IMR-90 (cell line): ENCODE measurements at regions not wholly inside any gene's neighbourhood (a gene's known extent, or its start where the extent isn't known, plus 50 kb on each side); places are given as distances from the start of the nearest gene placed in this dataset.
A peak's percentile ranks its signal among the peaks of the same experiment; 100 is the strongest.

Source experiments
- ATAC-seq: fragments of 200-7000 bp; cut with Tn5 transposase; 2 replicates; pipeline ENCODE4 v1.9.1; 2020; ENCODE audit warnings: low read depth, mild to moderate bottlenecking, moderate library complexity
- BruUV-seq: library from RNA; stranded (reverse); fragments of 400-500 nt; replicated peaks from 2 replicates; lab custom pipeline; 2021; lab: Mats Ljungman, UMichigan
- CTCF ChIA-PET: fragments of 300-600 bp; formaldehyde crosslinking; extraction: SDS; loops from one replicate; lab custom pipeline; 2021; ENCODE audit warnings: antibody characterized with exemption; lab: Yijun Ruan, JAX
- POLR2A ChIA-PET: fragments of 300-600 bp; sonication (Branson Sonifier 250); formaldehyde crosslinking; loops from one replicate; lab custom pipeline; 2022; ENCODE audit warnings: antibody characterized with exemption; ENCODE audit not compliant: unreplicated experiment; lab: Charles Lee
- DNase-seq: peaks from one replicate; pipeline ENCODE4 v3.0.0; 2013
- H2AFZ ChIP-seq: replicated peaks from 2 replicates; pipeline ENCODE3; 2013; ENCODE audit warnings: low read length, mild to moderate bottlenecking; ENCODE audit not compliant: poor library complexity
- H2AK5ac ChIP-seq: 2 replicates; pipeline ENCODE4 v1.6.1; 2013; ENCODE audit warnings: low read depth, low read length, inconsistent platforms
- H2AK9ac ChIP-seq: replicated peaks from 2 replicates; pipeline ENCODE3; 2013; ENCODE audit warnings: mild to moderate bottlenecking, low read depth, low read length, moderate library complexity; ENCODE audit not compliant: poor library complexity
- H2BK120ac ChIP-seq: 2 replicates; pipeline ENCODE4 v1.6.1; 2013; ENCODE audit warnings: low read depth, low read length, inconsistent platforms
- H2BK15ac ChIP-seq: 3 replicates; pipeline ENCODE4 v1.6.1; 2013; ENCODE audit warnings: low read depth, low read length, inconsistent platforms
- H2BK20ac ChIP-seq: 2 replicates; pipeline ENCODE4 v1.6.1; 2013; ENCODE audit warnings: low read depth, mild to moderate bottlenecking, inconsistent platforms, low read length, moderate library complexity
- H2BK5ac ChIP-seq: 2 replicates; pipeline ENCODE4 v1.6.1; 2013; ENCODE audit warnings: mild to moderate bottlenecking, low read depth, low read length, inconsistent platforms; ENCODE audit not compliant: poor library complexity, severe bottlenecking
- H3K14ac ChIP-seq: replicated peaks from 2 replicates; pipeline ENCODE4 v1.6.1; 2013; ENCODE audit warnings: low read depth, low read length, inconsistent platforms
- H3K18ac ChIP-seq: 2 replicates; pipeline ENCODE4 v1.6.1; 2013; ENCODE audit warnings: low read depth, low read length, control low read depth
- H3K23ac ChIP-seq: 2 replicates; pipeline ENCODE4 v1.6.1; 2013; ENCODE audit warnings: low read depth, low read length, inconsistent platforms
- H3K27ac ChIP-seq: 2 replicates; pipeline ENCODE4 v1.5.1; 2013; ENCODE audit warnings: mild to moderate bottlenecking, control low read depth, low read length; ENCODE audit not compliant: insufficient read depth
- H3K27me3 ChIP-seq: 2 replicates; pipeline ENCODE4 v1.6.1; 2013; ENCODE audit warnings: low read length; ENCODE audit not compliant: control insufficient read depth, insufficient read depth
- H3K36me3 ChIP-seq: 2 replicates; pipeline ENCODE4 v1.6.1; 2013; ENCODE audit warnings: low read length, mixed read lengths; ENCODE audit not compliant: control insufficient read depth, insufficient read depth
- H3K4ac ChIP-seq: 2 replicates; pipeline ENCODE4 v1.6.1; 2013; ENCODE audit warnings: low read depth, low read length, inconsistent platforms
- H3K4me1 ChIP-seq: 2 replicates; pipeline ENCODE4 v1.6.1; 2013; ENCODE audit warnings: low read length, mixed read lengths; ENCODE audit not compliant: control insufficient read depth, insufficient read depth
- H3K4me2 ChIP-seq: 2 replicates; pipeline ENCODE4 v1.6.1; 2013; ENCODE audit warnings: low read depth, mild to moderate bottlenecking, control low read depth, low read length, moderate library complexity
- H3K4me3 ChIP-seq: 2 replicates; pipeline ENCODE4 v1.5.1; 2013; ENCODE audit warnings: low read depth, mild to moderate bottlenecking, control low read depth, low read length, moderate library complexity; ENCODE audit not compliant: insufficient read depth
- H3K56ac ChIP-seq: 2 replicates; pipeline ENCODE4 v1.6.1; 2013; ENCODE audit warnings: low read length, inconsistent platforms; ENCODE audit not compliant: insufficient read depth; ENCODE audit errors: extremely low read depth
- H3K79me1 ChIP-seq, 2 experiments: 2 replicates each; pipeline ENCODE4 v1.6.1; 2013; ENCODE audit warnings: low read length in 2 of 2, inconsistent platforms in 1 of 2, low read depth in 1 of 2
- H3K9ac ChIP-seq: 2 replicates; pipeline ENCODE4 v1.6.1; 2013; ENCODE audit warnings: low read depth, low read length, control low read depth
- H3K9me1 ChIP-seq: 2 replicates; pipeline ENCODE4 v1.6.1; 2013; ENCODE audit warnings: low read length, inconsistent platforms; ENCODE audit not compliant: insufficient read depth
- H3K9me3 ChIP-seq: 2 replicates; pipeline ENCODE4 v1.6.1; 2013; ENCODE audit warnings: low read length; ENCODE audit not compliant: control insufficient read depth, insufficient read depth
- H4K20me1 ChIP-seq: 2 replicates; pipeline ENCODE4 v1.6.1; 2013; ENCODE audit warnings: low read length, inconsistent platforms; ENCODE audit not compliant: insufficient read depth
- H4K5ac ChIP-seq: 2 replicates; pipeline ENCODE4 v1.6.1; 2013; ENCODE audit warnings: mild to moderate bottlenecking, low read depth, low read length, control low read depth
- H4K8ac ChIP-seq, 2 experiments: 2 replicates each; pipeline ENCODE4 v1.6.1; 2013; ENCODE audit warnings: low read depth in 2 of 2, low read length in 2 of 2, control low read depth in 1 of 2, inconsistent platforms in 1 of 2
- H4K91ac ChIP-seq: 2 replicates; pipeline ENCODE4 v1.6.1; 2013; ENCODE audit warnings: low read depth, low read length, inconsistent platforms; ENCODE audit not compliant: insufficient read depth
- BHLHE40 ChIP-seq: fragments of 150-350 bp; IDR thresholded peaks from 2 replicates; pipeline ENCODE4 v1.6.1; 2016; ENCODE audit warnings: mild to moderate bottlenecking, low read depth, low read length
- CEBPB ChIP-seq: IDR thresholded peaks from 2 replicates; pipeline ENCODE4 v1.6.1; 2012; ENCODE audit warnings: low read depth, low read length, improper control_type of control experiment
- CHD1 ChIP-seq: IDR thresholded peaks from 2 replicates; pipeline ENCODE4 v1.6.1; 2012; ENCODE audit warnings: low read depth, low read length, improper control_type of control experiment
- ELK1 ChIP-seq: fragments of 150-350 bp; IDR thresholded peaks from 2 replicates; pipeline ENCODE4 v1.6.1; 2016; ENCODE audit warnings: low read depth, mild to moderate bottlenecking, low read length, moderate library complexity, borderline replicate concordance
- FOS ChIP-seq: fragments of 150-350 bp; IDR thresholded peaks from 2 replicates; pipeline ENCODE4 v1.6.1; 2016; ENCODE audit warnings: low read depth, low read length
- MAFK ChIP-seq: IDR thresholded peaks from 2 replicates; pipeline ENCODE4 v1.6.1; 2012; ENCODE audit warnings: low read depth, low read length, improper control_type of control experiment
- MAZ ChIP-seq: IDR thresholded peaks from 2 replicates; pipeline ENCODE4 v1.6.1; 2012; ENCODE audit warnings: low read depth, mild to moderate bottlenecking, low read length, improper control_type of control experiment, moderate library complexity, borderline replicate concordance
- MXI1 ChIP-seq: IDR thresholded peaks from 2 replicates; pipeline ENCODE4 v1.6.1; 2012; ENCODE audit warnings: low read depth, mild to moderate bottlenecking, low read length, moderate library complexity, borderline replicate concordance
- NFE2L2 ChIP-seq: fragments of 150-350 bp; IDR thresholded peaks from 2 replicates; pipeline ENCODE4 v1.6.1; 2016; ENCODE audit warnings: low read depth, mild to moderate bottlenecking, low read length
- POLR2A ChIP-seq: IDR thresholded peaks from 2 replicates; pipeline ENCODE4 v1.6.1; 2012; ENCODE audit warnings: mild to moderate bottlenecking, low read depth, low read length
- RAD21 ChIP-seq: IDR thresholded peaks from 2 replicates; pipeline ENCODE4 v1.6.1; 2012; ENCODE audit warnings: low read length, improper control_type of control experiment
- RCOR1 ChIP-seq: IDR thresholded peaks from 2 replicates; pipeline ENCODE4 v1.6.1; 2012; ENCODE audit warnings: mild to moderate bottlenecking, low read length, improper control_type of control experiment; ENCODE audit not compliant: insufficient replicate concordance
- RFX5 ChIP-seq: IDR thresholded peaks from 2 replicates; pipeline ENCODE4 v1.8.0; 2012; ENCODE audit warnings: low read depth, mild to moderate bottlenecking, low read length, moderate library complexity
- SMC3 ChIP-seq: fragments of 150-350 bp; IDR thresholded peaks from 2 replicates; pipeline ENCODE4 v1.6.1; 2016; ENCODE audit warnings: low read depth, mild to moderate bottlenecking, antibody characterized with exemption, low read length, moderate library complexity
- USF2 ChIP-seq: fragments of 150-350 bp; IDR thresholded peaks from 2 replicates; pipeline ENCODE4 v1.6.1; 2017; ENCODE audit warnings: mild to moderate bottlenecking, antibody characterized with exemption, low read length, low read depth
- WGBS, 2 experiments: methylation state at CpG; one replicate each; pipeline versions ENCODE4 v1.1.5 to v1.1.7; 2013; ENCODE audit warnings: missing lambda C conversion rate in 2 of 2; ENCODE audit not compliant: insufficient read length in 1 of 2; ENCODE audit errors: extremely low coverage in 2 of 2; 5-methylcytosine and 5-hydroxymethylcytosine counted together
- dilution Hi-C: fragments of 300-500 bp; cut with HindIII; formaldehyde crosslinking; loops from one replicate; pipeline ENCODE4 v1.14.3; 2018; ENCODE audit warnings: low sequenced_read_pairs; ENCODE audit not compliant: unreplicated experiment
- in situ Hi-C: fragments of 300-500 bp; cut with MboI; formaldehyde crosslinking; loops from 3 replicates; pipeline ENCODE4 v1.14.3; 2019; ENCODE audit warnings: low sequenced_read_pairs, inconsistent platforms, mixed read lengths
- intact Hi-C: fragments of 100-400 bp; cut with micrococcal nuclease; formaldehyde crosslinking; loops from 2 replicates; pipeline ENCODE4 v1.10.0; 2022
- TF ChIP-seq, protein P1 (sequence below): conservative IDR thresholded peaks from 2 replicates; pipeline ENCODE4 v1.5.1; 2012; ENCODE audit warnings: mild to moderate bottlenecking, low read depth, low read length, improper control_type of control experiment

DNA sequence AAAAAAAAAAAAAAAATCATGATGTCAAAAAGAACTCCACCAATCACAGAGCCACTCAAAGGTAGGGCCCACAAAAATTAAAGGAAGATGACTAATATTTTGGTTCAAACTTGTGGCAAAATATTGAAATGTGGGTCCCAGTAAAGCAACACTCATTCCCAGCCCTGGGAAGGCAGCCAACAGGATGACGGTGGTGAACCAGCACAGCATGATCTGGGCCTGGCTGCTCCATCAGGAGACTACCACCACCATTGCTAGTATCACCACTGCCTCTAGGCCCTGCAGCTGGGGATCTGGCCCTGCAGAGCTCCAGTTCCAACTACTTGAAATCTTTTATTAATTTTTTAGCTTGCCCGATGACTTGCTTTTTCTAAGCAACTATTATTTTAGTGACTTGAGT lies 206.8 kb upstream of the ITGA1 start:
- no peak overlapping the region for H3K9ac ChIP-seq
- TF ChIP-seq SMC3 (no peak), MAFK (no peak), POLR2A (no peak), FOS (no peak), NFE2L2 (no peak), MAZ (no peak), USF2 (no peak), RFX5 (no peak), MXI1 (no peak), ELK1 (no peak), CEBPB (no peak), BHLHE40 (no peak), RCOR1 (no peak), RAD21 (no peak), CHD1 (no peak)
- TF ChIP-seq, protein P1, sequence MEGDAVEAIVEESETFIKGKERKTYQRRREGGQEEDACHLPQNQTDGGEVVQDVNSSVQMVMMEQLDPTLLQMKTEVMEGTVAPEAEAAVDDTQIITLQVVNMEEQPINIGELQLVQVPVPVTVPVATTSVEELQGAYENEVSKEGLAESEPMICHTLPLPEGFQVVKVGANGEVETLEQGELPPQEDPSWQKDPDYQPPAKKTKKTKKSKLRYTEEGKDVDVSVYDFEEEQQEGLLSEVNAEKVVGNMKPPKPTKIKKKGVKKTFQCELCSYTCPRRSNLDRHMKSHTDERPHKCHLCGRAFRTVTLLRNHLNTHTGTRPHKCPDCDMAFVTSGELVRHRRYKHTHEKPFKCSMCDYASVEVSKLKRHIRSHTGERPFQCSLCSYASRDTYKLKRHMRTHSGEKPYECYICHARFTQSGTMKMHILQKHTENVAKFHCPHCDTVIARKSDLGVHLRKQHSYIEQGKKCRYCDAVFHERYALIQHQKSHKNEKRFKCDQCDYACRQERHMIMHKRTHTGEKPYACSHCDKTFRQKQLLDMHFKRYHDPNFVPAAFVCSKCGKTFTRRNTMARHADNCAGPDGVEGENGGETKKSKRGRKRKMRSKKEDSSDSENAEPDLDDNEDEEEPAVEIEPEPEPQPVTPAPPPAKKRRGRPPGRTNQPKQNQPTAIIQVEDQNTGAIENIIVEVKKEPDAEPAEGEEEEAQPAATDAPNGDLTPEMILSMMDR = no peak
- DNase-seq = peak; percentile 27
- no peak overlapping the region for H3K4me3 ChIP-seq
- no CpG with 5 or more reads among the region's 2 CpGs for WGBS, 2 experiments
- H2BK5ac ChIP-seq = no peak overlapping the region
- H3K9me3 ChIP-seq = no peaks in the 10 kb centered on the region
- H4K91ac ChIP-seq = no peak overlapping the region
- no peak overlapping the region for H3K56ac ChIP-seq
- BruUV-seq = no TSS peak
- ChIA-PET CTCF (no interaction called here), POLR2A (no interaction called here)
- no peaks in the 10 kb centered on the region for H3K27me3 ChIP-seq
- no peak overlapping the region for H2BK15ac ChIP-seq
- H3K23ac ChIP-seq = no peak overlapping the region
- no peak overlapping the region for H3K4ac ChIP-seq
- no peak overlapping the region for H4K5ac ChIP-seq
- H3K14ac ChIP-seq = no peak overlapping the region
- dilution Hi-C loops = no loop called here
- no peaks in the 10 kb centered on the region for H3K9me1 ChIP-seq
- H2AK5ac ChIP-seq = no peak overlapping the region
- intact Hi-C loops = no loop called here
- no peak overlapping the region for H3K27ac ChIP-seq
- ATAC-seq = no peak
- no peak overlapping the region for H2BK120ac ChIP-seq
- no peaks in the 10 kb centered on the region for H3K79me1 ChIP-seq
- in situ Hi-C loops = no loop called here
- no peaks in the 10 kb centered on the region for H3K4me1 ChIP-seq
- no peak overlapping the region for H2BK20ac ChIP-seq
- no peak overlapping the region for H2AFZ ChIP-seq
- H4K20me1 ChIP-seq = no peaks in the 10 kb centered on the region
- H2AK9ac ChIP-seq = no peak overlapping the region
- no peaks in the 10 kb centered on the region for H3K36me3 ChIP-seq
- H3K18ac ChIP-seq = no peak overlapping the region
- H4K8ac ChIP-seq = no peak overlapping the region
- no peak overlapping the region for H3K4me2 ChIP-seq
